GM19372 (cell line): ENCODE measurements at regions not wholly inside any gene's neighbourhood (a gene's known extent, or its start where the extent isn't known, plus 50 kb on each side); places are given as distances from the start of the nearest gene placed in this dataset.

Experiments
- ATAC-seq: cut with Tn5 transposase; IDR thresholded peaks from one replicate; pipeline ENCODE4 v1.9.1; 2021; ENCODE audit warnings: mild to moderate bottlenecking, low read depth, moderate library complexity; ENCODE audit not compliant: unreplicated experiment

DNA sequence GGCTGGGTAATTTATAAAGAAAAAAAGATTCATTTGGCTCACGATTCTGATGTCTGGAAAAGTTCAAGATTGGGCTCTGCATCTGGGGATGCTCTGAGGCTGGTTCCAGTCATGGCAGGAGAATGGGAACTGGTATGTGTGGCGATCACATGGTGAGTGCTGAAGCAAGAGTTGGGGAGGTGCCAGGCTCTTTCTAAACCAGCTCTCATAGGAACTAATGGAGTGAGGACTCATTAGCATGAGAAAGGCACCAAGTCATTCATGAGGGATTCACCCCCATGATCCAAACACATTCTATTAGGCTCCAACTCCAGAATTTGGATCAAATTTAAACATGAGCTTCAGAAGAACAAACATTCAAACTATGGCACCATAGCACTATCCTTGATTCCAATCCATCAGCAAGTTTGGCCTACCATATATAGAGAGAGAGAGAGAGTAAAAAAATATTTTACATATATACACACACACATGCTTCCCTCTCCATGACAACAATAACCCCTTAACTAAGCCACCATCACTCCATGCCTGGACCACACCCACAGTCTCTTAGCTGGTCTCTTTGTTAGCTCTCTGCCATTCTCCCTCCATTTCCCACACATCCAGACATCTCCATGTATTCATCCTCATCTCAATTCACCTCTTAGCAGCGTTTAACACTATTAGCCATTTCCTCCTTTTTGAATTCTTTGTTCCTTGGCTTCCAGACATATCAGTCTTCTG, 57.9 kb downstream of the NPY start:
- no peak for ATAC-seq

DNA sequence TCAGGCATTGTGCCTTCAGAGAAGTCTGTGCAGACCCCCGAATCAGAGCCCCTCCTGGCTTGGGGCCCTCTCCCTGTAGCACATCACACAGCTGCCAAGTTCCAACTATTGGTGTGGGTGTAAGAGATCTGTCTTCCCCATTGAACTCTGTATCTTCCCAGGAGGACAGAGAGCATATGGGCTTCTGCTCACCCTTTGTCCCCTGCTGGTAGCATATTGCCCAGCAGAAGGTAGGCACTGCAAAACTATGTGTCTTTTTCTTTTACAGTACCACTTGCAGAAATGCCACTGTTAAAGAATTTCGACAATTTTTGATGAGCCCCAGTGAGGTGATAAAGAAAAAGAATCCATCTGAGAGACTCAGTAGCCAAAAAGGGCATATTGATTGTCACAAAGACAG, 59.6 kb downstream of the NPY start:
- ATAC-seq: no peak

DNA sequence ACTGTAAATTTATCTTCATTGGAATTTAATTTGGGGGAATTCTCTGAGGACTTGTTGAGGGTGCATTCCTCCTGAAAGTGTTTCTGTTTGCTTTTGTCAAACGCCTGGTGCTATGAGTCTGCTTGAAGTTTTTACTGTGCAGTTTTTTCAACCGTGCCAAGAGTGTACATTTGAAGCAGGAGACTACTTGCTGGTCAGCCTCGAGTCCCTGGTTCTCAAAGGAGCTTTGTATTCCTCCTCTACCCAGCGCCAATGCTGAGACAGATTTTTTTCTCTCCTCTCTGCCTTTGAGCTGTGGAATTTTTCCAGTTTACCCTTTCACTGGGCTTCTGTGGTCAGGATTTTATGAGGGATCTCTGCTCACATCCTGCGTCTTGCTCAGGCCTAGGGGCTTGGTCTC, 62.1 kb downstream of the NPY start:
- no peak for ATAC-seq

DNA sequence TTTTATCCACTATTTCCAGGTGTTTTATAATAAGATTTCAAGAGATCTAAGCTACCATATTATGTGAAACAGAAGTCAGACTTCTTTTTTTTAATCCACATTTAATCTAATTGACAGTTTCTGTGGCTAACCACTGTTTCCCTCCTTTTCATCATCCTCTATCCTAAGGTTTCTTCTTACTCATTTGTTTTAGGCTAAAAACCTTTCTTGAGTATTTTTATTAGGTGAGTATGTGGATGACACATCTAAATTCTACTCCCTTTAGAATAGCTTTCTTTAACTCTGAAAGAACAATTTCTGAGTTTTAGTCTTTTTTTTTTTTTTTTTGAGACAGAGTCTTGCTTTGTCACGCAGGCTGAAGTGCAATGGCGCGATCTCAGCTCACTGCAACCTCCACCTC, 62.7 kb downstream of the NPY start:
- ATAC-seq: no peak

DNA sequence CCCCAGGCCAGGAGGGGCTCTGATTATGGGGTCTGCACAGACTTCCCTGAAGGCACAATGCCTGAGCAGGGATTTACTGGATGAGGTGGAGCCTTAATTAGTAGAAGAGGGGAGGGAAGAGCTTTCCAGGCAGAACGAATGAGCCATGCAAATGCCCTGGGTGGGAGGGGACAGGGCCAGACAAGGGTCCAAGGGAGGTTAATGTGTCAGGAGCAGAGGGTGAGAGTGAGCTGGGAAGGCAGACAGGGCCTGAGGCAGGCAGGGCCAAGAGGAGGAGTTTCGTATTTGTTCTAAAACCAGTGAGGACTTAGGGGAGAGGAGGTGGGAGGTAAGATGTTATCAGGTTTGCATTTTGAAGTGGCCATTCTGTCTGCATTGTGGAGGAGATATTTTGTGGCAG, 65.3 kb downstream of the NPY start:
- no peak for ATAC-seq

DNA sequence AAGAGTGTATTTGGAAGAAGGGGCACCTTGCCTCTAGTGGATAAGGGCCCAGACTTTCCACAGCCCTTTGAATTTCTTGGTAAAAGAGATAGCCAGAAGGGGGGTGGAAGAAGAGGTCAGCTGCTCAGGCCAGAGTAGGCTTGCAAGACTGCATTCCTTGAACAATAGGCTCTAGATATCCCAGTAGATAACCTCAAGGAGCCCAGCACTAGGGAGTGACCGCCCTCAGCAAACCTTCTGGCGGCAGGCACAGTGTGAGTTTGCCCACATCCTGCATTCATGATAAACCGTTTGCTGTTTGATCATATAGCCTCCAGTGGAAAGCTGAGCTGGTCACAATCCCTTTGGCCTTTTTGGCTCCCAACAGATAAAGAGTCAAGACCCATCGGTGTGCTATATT, 70.5 kb downstream of the NPY start:
- ATAC-seq: no peak

DNA sequence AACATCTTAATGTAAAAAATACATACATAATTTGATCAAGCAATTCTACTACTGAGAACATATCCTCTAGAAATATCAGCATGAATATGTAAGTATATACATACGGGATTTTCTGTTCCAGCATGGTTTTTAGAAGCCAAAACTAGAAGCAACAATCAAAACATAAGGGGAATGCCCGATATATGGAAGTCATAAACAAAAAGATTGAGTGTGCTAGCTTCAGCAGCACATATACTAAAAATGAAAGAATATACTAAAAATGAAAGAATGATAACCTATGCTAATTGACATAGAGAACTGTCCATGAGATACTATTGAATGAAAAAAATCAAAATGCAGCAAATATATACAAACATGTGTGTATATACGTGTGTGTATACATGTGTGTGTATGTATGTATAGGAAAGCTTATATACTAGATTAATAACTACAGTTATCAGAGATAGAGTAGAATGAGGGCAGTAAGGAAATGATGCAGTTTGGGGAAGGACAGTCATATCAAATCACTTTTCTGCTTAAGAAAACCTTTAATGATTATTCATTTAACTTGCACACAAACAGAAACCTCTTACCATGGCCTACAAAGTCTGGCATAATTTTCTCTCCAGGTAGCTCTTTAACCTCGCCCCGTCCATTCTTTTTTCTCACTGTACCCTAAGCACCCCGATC, 72.9 kb downstream of the NPY start:
- ATAC-seq: no peak

DNA sequence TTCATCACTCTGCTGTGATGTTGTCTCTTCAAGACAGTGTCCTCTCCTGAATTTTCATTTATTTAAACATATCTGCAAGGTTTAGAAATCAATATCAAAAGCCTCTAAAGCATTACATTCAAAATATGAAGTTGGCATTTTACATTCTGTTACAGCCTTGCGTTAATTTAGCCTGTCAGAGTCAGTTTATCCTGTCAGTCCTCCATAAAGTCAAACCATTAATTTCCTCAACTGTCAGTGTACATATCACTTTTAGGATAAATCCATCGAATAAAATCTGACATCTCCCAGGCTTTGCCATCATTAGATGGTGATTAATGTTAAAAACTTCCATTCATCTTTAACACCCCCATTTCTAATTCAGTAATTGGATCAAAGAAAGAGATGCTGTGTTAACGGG, 77.0 kb downstream of the NPY start:
- ATAC-seq: no peak

DNA sequence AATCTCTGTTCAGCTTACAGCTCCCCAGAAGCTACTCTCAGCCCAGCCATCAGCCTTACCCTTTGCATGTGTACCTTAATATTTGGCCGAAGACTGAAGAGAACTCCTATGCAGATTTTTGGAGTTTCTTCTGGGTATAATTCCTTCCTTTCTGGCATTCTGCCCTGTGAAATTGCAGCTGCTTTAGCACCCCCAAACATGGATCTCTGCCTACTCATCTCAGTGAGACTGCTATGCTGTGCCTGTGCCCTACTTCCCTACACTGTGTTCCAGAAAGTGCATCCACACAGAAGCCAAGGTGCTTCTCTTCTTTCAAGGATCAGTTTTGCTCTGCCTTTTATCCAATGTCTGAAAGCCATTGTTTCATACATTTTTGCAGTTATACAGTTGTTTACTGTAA, 81.6 kb downstream of the NPY start:
- no peak for ATAC-seq

DNA sequence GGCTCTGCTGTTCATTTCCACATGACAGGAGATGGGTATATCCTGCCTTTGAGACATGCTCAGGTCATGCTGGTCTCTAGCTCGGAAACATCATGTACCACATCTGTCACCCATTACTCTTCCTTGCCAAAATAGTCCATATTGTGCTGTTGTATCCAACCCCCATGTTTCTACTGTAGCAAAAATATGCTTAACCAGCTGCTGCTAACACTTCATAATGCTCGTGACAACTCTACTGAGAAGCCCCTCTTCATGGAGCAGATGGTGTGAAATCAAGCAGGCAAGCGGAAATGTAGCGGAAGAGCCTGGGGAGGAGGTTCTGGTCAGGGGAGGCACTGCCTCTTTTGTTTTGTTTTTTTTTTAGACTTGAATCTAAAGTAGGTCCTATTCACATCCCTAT, 82.9 kb downstream of the NPY start:
- no peak for ATAC-seq

DNA sequence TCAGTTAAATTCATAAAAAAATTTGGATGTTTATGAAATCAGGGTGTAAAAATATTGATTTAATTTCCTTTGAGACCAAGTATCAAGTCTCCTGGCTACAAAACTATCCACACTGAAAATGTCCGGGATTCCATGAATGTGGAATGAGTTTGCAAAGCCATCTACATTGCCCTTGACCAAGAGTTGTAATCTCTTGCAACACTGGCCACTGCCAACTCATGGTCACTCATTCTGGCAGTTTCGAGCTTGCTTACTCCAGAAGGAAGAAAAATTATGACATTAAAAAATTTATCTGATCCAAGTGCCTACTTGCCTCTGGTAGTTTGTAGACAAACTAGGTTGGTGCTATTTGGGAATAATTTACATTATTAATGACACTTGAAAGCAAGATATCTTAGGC, 84.2 kb downstream of the NPY start:
- no peak for ATAC-seq

DNA sequence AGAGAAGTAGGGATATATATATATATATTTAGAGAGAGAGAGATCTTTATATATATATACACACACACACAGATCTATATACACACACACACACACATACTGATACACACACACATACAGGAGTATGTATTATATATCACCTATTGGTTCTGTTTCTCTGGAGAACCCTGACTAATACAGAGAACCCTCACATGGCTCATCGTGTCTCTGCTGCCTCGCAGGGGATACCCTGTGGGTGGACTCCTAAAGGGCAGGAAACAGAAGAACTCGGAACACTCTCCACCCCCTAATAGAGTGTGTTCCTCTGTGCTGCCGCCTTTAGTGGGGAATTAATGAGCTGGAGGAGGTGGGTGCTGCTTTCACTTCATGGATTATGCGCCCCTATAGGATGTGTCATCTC, 86.6 kb downstream of the NPY start:
- ATAC-seq: no peak

DNA sequence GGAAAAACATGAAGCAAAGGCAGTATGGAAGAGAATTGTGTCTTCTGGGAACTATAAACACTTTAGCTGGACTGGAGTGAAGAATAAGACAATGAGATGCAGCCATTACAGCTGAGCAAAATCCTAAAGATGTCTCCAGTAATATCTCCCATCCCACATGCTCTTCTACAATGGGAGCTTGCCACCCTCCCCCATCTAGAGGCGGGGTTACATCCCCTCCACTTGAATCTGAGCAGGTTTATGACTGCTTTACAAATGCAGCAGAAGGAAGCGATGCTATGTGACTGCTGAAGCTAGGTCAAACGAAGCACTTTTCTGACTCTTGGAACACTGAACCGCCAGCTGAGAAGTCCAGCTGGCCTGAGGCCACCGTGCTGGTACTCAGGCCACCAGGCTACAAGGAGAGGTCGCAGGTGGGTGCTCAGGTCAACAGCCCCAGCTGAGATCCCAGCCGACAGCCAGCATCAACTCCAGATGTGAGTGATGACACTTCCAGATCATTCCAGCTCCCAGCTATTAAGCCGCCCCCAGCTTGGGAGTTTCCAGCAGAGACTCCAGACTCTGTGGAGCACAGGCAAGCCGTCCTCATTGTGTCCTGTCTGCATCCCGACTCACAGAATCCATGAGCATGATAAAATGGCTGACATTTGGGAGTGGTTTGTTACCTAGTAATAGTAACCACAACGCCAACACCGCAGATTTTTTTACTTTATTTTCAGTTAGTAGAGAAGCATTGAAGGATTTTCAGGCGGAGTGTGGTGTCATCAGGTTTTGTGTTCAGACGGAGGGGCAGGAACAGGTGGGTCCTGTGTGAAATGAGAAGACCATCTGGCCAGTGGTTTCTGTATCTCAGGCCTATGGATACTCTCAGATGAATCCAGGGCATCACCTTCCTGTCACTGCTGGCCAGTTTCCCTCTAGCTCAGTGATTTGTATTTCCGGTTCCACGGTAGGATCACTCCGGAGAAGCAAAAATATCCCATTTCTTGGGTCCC, 89.3 kb downstream of the NPY start:
- ATAC-seq: no peak

DNA sequence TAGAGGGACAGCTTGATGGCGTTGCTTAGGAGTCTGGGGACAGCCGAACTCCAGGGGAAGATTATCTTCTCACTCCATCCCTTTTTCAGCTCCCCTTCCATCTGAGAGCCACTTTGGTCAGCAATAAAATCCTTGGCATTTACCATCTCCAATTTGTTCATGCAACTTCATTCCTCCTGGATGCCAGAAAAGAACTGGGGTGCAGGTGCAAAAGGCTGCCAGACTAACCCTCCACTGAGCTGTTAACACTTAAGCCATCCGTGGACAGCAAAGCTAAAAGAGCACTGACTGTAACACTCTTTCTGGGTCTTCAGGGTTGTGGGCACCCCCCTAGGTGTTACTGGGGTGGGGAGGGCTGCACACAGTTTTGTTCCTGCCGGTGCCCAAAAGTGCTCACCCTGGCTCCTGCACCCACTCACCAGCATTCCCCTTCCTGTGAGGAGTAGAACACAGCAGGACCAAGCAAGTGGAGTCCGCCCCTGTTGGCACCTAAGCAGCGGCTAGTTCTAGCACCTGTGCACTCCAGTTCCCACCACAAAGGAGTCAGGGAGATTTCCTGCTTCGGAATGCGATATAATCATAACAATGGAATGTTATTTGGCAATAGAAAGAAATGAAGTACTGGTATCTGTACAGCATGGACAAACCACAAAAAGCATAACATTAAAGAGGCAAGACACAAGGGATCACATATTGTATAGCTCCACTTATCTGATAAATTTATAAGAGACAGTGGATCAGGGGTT, 95.1 kb downstream of the NPY start:
- ATAC-seq: no peak

DNA sequence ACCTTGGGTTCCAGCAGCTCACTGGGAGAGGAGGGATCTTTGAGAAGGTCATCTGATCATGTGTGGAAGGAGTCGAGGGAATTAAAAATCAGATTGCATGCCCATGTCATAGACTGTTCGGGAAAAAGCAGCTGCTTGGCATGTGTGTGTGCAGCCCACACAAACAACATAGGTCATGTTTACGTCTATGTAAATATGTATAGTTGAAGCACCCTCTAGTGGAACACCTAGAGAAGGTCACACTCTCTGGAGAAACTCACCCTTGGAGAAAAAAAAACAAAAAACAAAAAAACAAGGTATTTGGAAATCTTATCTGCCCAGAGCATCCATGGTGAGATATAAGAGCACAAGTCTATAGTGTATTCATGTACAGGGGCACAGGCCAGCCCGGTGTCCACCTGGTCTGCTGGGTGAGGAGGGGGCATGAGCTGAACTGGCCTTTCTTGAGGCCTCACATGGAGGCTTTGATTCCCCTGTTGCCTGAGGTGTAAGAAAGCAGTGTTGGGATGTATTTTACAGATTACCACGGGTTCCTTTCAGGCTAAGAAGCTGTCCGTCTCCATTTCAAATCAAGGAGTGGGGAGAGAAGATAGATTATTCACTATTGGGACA, 98.0 kb downstream of the NPY start:
- ATAC-seq: peak; percentile 75

DNA sequence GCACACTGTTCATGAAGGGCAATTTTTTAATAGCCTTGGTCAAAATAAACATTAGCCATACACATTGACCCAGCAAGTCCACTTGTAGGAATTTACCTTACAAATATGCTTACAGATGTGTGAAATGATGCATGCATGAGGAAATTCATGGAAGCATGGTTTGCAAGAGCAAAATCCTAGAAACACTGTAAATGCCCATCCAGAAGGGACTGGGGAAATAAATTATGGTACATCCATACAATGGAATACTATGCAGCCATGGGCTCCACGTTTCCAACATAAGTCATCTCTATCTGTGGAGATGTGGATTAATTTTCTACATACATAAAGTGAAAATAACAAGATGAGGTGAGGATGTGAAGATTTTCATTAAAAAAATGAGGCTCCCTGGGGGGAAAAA, 99.1 kb downstream of the NPY start:
- ATAC-seq: no peak

DNA sequence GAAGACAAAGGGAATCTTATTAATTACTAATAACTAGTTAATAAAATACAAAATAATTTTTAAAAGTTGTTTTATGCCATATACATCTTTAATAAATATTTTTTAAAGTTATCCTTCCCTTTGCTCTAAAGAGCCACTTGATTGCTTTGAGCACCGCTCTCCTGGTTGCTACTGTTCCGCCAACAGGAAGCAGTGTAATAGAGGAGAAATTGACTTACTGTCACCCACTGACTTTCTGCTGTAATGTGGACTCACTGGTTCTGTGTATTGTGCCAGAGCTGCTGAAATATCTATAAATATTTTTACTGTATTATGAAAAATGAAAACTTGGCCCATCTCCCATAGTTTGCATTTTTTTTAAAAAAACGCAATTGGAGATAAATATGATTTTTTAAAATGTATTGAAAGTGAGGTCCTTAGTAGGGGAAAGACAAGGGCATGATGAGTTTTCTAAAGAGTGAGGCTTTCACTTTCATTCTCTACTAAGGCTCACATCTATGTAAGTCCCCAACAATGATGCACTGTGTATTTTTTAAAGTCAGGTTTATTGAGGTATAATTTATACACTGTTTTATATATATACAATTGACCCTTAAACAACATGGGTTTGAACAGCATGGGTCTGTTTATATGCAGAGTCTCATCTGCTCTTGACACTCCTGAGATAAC, 100.5 kb downstream of the NPY start:
- ATAC-seq: no peak

DNA sequence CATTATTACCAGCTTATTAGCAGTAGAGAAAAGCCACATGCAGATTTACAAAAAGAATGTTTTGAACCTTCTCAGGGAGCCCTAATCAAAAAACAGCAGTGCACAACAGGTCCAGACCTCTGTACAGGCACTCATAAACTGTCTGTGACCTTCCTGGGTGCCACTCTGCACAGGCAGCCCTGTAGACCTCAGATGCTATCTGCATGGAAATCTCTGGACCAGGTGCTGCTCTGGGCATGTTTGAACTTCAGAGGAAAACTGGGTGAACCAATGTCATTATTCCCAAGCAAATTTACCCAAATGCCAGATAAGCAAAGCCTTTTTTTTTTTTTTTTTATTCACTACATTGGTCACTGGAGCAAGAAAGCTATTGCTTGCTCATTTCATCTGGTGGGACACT, 104.2 kb downstream of the NPY start:
- ATAC-seq: no peak

DNA sequence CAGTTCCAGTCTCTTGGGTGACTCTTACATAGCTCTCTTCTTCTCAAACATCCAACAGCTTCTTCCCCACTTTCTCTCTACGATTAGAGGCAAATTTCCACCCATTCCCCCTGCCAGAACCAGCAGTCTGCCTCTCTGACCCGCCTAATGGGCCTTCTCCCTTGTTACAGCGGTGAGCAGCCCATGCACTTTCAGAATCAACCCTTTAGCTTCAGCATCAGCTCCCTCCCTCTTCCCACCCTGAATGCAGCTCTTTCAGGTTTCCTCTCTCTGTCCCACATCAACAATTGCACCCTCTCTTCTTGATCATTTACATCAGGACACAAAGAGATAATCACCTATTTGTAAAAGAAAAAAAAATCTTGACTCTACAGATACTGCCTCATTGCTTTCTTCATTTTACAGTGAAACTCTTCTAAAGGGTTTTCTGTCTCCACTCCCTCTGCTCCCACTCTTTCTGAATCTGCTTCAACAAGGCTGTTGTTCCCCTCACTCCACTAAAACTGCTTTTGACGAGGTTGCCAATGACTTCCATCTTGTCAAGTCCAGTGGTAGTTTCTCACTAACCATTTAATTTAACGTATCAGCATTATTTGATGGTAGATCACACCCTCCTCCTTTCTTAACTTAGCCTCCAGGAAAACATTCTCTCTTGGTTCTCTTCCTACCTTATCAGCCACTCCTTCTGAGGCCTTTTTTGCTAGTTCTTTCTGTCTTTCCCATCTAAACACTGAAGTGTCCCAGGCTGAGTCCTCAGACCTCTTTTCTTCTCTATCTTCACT, 106.6 kb downstream of the NPY start:
- no peak for ATAC-seq
